K562 (cell line): ENCODE measurements at regions not wholly inside any gene's neighbourhood (a gene's known extent, or its start where the extent isn't known, plus 50 kb on each side); places are given as distances from the start of the nearest gene placed in this dataset.

Source experiments
- ADNP ChIP-seq: fragments of 200-800 bp; sonication (Bioruptor generic); IDR thresholded peaks from 2 replicates; pipeline ENCODE4 v1.6.1; 2016; ENCODE audit warnings: missing genetic modification characterization, missing compliant biosample characterization
- CAMTA2 ChIP-seq: fragments of 250-450 bp; sonication (Bioruptor Pico); conservative IDR thresholded peaks from 2 replicates; pipeline ENCODE4 v1.5.1; 2022
- CHD1 ChIP-seq: fragments of 200-600 bp; sonication (generic); IDR thresholded peaks from one replicate; pipeline ENCODE4 v1.6.1; 2012; ENCODE audit warnings: mild to moderate bottlenecking, moderate library complexity, low read length, inconsistent platforms
- CREM ChIP-seq: IDR thresholded peaks from 2 replicates; pipeline ENCODE4 v1.6.1; 2014; ENCODE audit warnings: antibody characterized with exemption, low read depth
- E2F4 ChIP-seq: sonication (generic); formaldehyde crosslinking; IDR thresholded peaks from 2 replicates; pipeline ENCODE4 v1.8.0; 2022; ENCODE audit warnings: mild to moderate bottlenecking, low read depth, missing genetic modification reagents
- E2F5 ChIP-seq: sonication (generic); formaldehyde crosslinking; IDR thresholded peaks from 2 replicates; pipeline ENCODE4 v1.8.0; 2022; ENCODE audit warnings: mild to moderate bottlenecking, missing genetic modification reagents
- ELF4 ChIP-seq: fragments of 450-650 bp; formaldehyde crosslinking; IDR thresholded peaks from 2 replicates; pipeline ENCODE4 v1.4.0; 2022; ENCODE audit warnings: missing genetic modification characterization
- GTF2B ChIP-seq: IDR thresholded peaks from 2 replicates; pipeline ENCODE4 v1.6.1; 2011; ENCODE audit not compliant: insufficient read length; ENCODE audit errors: extremely low read depth
- GTF2F1 ChIP-seq: IDR thresholded peaks from 2 replicates; pipeline ENCODE4 v1.6.1; 2011; ENCODE audit warnings: low read depth, low read length, improper control_type of control experiment
- GTF3C2 ChIP-seq: IDR thresholded peaks from 3 replicates; pipeline ENCODE4 v1.6.1; 2011; ENCODE audit warnings: borderline replicate concordance, mild to moderate bottlenecking, moderate library complexity; ENCODE audit not compliant: insufficient read length; ENCODE audit errors: extremely low read depth
- HMG20B ChIP-seq: fragments of 250-450 bp; sonication (Bioruptor Pico); IDR thresholded peaks from 2 replicates; pipeline ENCODE4 v1.5.0; 2021; ENCODE audit warnings: mild to moderate bottlenecking
- HNRNPUL1 ChIP-seq: fragments of 200-400 bp; formaldehyde crosslinking; IDR thresholded peaks from 2 replicates; pipeline ENCODE4 v1.6.1; 2017; ENCODE audit warnings: low read length
- MEIS2 ChIP-seq: fragments of 450-650 bp; IDR thresholded peaks from 2 replicates; pipeline ENCODE4 v1.6.1; 2014; ENCODE audit warnings: mild to moderate bottlenecking; ENCODE audit not compliant: partially characterized antibody
- NFXL1 ChIP-seq: fragments of 450-650 bp; formaldehyde crosslinking; IDR thresholded peaks from 2 replicates; pipeline ENCODE4 v1.4.0; 2021; ENCODE audit warnings: mild to moderate bottlenecking
- RBBP5 ChIP-seq: fragments of 200-600 bp; sonication (generic); IDR thresholded peaks from 2 replicates; pipeline ENCODE4 v1.6.1; 2012; ENCODE audit warnings: borderline replicate concordance, mild to moderate bottlenecking, low read length, control low read depth, inconsistent platforms; ENCODE audit not compliant: insufficient read depth, poor library complexity, severe bottlenecking
- SMAD2 ChIP-seq: fragments of 150-350 bp; IDR thresholded peaks from 2 replicates; pipeline ENCODE4 v1.6.1; 2014; ENCODE audit warnings: low read depth, mild to moderate bottlenecking, low read length
- SREBF1 ChIP-seq: fragments of 150-350 bp; IDR thresholded peaks from 2 replicates; pipeline ENCODE4 v1.6.1; 2014; ENCODE audit warnings: antibody characterized with exemption, low read depth, low read length, borderline replicate concordance
- TRIM24 ChIP-seq, 2 experiments: fragments of 450-650 bp; IDR thresholded peaks; 2 replicates each; pipeline ENCODE4 v1.6.1; 2016
- XRCC5 ChIP-seq: fragments of 200-400 bp; formaldehyde crosslinking; IDR thresholded peaks from 2 replicates; pipeline ENCODE4 v1.6.1; 2017; ENCODE audit warnings: low read depth, mild to moderate bottlenecking, low read length
- ZC3H8 ChIP-seq: fragments of 450-650 bp; IDR thresholded peaks from 2 replicates; pipeline ENCODE4 v1.6.1; 2017
- ZNF140 ChIP-seq: fragments of 250-450 bp; sonication (Bioruptor Pico); IDR thresholded peaks from 2 replicates; pipeline ENCODE4 v1.8.0; 2021; ENCODE audit warnings: moderate library complexity, mild to moderate bottlenecking, inconsistent platforms
- ZNF512 ChIP-seq: IDR thresholded peaks from 2 replicates; pipeline ENCODE4 v1.6.1; 2016; ENCODE audit warnings: missing genetic modification characterization, missing compliant biosample characterization
- ZNF584 ChIP-seq: fragments of 200-800 bp; sonication (Bioruptor generic); IDR thresholded peaks from 2 replicates; pipeline ENCODE4 v1.6.1; 2016; ENCODE audit warnings: low read depth, mild to moderate bottlenecking, missing genetic modification characterization, missing compliant biosample characterization
- ZNF785 ChIP-seq: fragments of 250-450 bp; sonication (Bioruptor Pico); IDR thresholded peaks from 2 replicates; pipeline ENCODE4 v1.4.0; 2020; ENCODE audit warnings: mild to moderate bottlenecking

DNA sequence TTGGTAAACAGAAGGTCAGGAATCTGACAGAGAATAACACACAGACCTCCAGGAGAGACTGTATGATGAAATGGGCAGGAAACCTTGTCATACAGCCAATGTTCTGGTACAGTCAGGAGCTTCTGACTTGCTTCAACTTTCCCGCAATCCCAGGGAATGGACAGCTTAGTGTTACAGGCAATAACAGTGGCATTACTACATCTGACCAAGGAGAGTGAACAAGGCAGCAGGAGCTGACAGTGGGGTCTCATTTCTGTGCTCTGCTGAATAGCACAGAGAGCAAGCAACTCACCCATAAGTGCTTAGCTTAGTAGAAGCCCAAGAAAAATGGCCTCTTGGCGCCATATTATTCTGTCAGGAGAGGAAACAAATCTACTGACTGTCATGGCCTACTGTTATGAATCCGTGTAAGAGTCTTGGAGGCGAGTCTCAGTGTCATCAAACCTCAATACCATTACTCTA lies 186.2 kb upstream of the MTPN start (continued):
- TF ChIP-seq ELF4 (CRISPR knock-in tag) = no peak
- no peak for TF ChIP-seq HNRNPUL1
- 0 out of 2 replicates have a peak, but pooled peaks have one; percentile 57 for TF ChIP-seq NFXL1 (CRISPR knock-in tag)
- TF ChIP-seq RBBP5 = no peak
- TF ChIP-seq ZNF584 (CRISPR knock-in tag) = peak; percentile 91; the same call in 1 of the 2 replicates
- TF ChIP-seq ZNF785 (CRISPR knock-in tag) = no peak
- TF ChIP-seq GTF2F1 = no peak
- no peak for TF ChIP-seq ZNF140 (CRISPR knock-in tag)
- no peak for TF ChIP-seq GTF3C2
- TF ChIP-seq XRCC5 = no peak
- no peak for TF ChIP-seq MEIS2
- no peak for TF ChIP-seq GTF2B
- TF ChIP-seq CAMTA2 (CRISPR knock-in tag) = no peak
- no peak for TF ChIP-seq E2F4
- TF ChIP-seq ZNF512 (tag) = no peak
- no peak for TF ChIP-seq SREBF1
- TF ChIP-seq CREM = no peak
- TF ChIP-seq E2F5 (CRISPR knock-in tag) = no peak
- no peak for TF ChIP-seq SMAD2
- no peak for TF ChIP-seq ZC3H8
- no peak for TF ChIP-seq CHD1
- no peak for TF ChIP-seq HMG20B
- no peak for TF ChIP-seq ADNP (tag)
- peak; percentile 58 to 74; a peak in 2 of 4 replicates for TF ChIP-seq TRIM24 (IDR thresholded peaks at IDR 0.05)
